ENCODE measurements at regions not wholly inside any gene's neighbourhood (a gene's known extent, or its start where the extent isn't known, plus 50 kb on each side); places are given as distances from the start of the nearest gene placed in this dataset.

DNA sequence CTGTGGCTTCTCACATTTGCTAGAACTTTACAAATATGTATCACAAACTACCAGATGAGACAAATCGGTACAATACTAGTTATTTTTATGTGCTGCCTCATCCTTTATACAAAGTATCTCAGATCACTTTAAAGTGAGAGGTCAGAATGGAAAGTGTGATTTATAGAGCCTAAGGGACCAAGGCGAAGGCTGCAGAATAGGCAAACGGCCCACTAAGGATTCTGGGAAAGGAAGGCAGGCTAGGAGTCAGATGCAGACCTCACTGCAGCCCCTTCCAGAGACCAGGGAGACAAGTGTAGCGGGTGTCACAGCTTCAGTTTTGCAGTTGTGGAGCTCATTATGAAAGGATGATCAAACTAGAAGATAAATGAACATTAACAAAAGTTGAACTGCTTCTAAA, 190.6 kb downstream of the HIBADH start:
- TF ChIP-seq RAD21 (IDR thresholded peaks at IDR 0.05; ENCODE audit: low read depth) (no peak), EP300 (IDR thresholded peaks at IDR 0.05; ENCODE audit: borderline replicate concordance) (no peak)
- TF ChIP-seq, protein P1, sequence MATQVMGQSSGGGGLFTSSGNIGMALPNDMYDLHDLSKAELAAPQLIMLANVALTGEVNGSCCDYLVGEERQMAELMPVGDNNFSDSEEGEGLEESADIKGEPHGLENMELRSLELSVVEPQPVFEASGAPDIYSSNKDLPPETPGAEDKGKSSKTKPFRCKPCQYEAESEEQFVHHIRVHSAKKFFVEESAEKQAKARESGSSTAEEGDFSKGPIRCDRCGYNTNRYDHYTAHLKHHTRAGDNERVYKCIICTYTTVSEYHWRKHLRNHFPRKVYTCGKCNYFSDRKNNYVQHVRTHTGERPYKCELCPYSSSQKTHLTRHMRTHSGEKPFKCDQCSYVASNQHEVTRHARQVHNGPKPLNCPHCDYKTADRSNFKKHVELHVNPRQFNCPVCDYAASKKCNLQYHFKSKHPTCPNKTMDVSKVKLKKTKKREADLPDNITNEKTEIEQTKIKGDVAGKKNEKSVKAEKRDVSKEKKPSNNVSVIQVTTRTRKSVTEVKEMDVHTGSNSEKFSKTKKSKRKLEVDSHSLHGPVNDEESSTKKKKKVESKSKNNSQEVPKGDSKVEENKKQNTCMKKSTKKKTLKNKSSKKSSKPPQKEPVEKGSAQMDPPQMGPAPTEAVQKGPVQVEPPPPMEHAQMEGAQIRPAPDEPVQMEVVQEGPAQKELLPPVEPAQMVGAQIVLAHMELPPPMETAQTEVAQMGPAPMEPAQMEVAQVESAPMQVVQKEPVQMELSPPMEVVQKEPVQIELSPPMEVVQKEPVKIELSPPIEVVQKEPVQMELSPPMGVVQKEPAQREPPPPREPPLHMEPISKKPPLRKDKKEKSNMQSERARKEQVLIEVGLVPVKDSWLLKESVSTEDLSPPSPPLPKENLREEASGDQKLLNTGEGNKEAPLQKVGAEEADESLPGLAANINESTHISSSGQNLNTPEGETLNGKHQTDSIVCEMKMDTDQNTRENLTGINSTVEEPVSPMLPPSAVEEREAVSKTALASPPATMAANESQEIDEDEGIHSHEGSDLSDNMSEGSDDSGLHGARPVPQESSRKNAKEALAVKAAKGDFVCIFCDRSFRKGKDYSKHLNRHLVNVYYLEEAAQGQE (IDR thresholded peaks at IDR 0.05; ENCODE audit: low read depth): no peak
